Stimulated activated CD4-positive, alpha-beta T cell treated with anti-CD3 and anti-CD28 coated beads, Interleukin-1b, Interleukin-23, amount 100 ng/mL, for 24 hours (primary cell): ENCODE measurements at regions not wholly inside any gene's neighbourhood (a gene's known extent, or its start where the extent isn't known, plus 50 kb on each side); places are given as distances from the start of the nearest gene placed in this dataset.
"Not testable (repeated sequence)": the region's sequence is repeated elsewhere in the genome, so short reads cannot be mapped to it uniquely, and the experiment has no call there.

ENCODE experiments used
- DNase-seq, 4 experiments: peaks; one replicate each; pipeline ENCODE4 v3.0.0-alpha.2; 2020; ENCODE audit warnings: low read depth in 4 of 4, low spot score in 1 of 4

GRCh38 chr6:134676307-134677281 lies 273.3 kb downstream of the ALDH8A1 start:
- no peak for DNase-seq

GRCh38 chr6:134675110-134676054 lies 274.5 kb downstream of the ALDH8A1 start:
- no peak for DNase-seq

- DNase-seq: no peak
Observed at GRCh38 chr6:134674562-134674961, 275.3 kb downstream of the ALDH8A1 start.

- DNase-seq: no peak
Observed at GRCh38 chr6:134669485-134669884, 280.4 kb downstream of the ALDH8A1 start.

GRCh38 chr6:134667111-134667510 lies 282.8 kb downstream of the ALDH8A1 start:
- no peak for DNase-seq

- DNase-seq: no peak
Observed at GRCh38 chr6:134666125-134666524, 283.8 kb downstream of the ALDH8A1 start.

- DNase-seq: no peak
Observed at GRCh38 chr6:134665029-134665723, 284.7 kb downstream of the ALDH8A1 start.

GRCh38 chr6:134663800-134664535 lies 285.9 kb downstream of the ALDH8A1 start:
- DNase-seq: no peak

- DNase-seq: no peak
Observed at GRCh38 chr6:134663356-134663755, 286.5 kb downstream of the ALDH8A1 start.

GRCh38 chr6:134662077-134662700 lies 287.7 kb downstream of the ALDH8A1 start:
- no peak for DNase-seq

- DNase-seq: not testable (repeated sequence)
Observed at GRCh38 chr6:134659885-134660284, 290.0 kb downstream of the ALDH8A1 start.

- no peak for DNase-seq
Observed at GRCh38 chr6:134658596-134658995, 291.3 kb downstream of the ALDH8A1 start.

- no peak for DNase-seq
Observed at GRCh38 chr6:134657751-134658527, 292.0 kb downstream of the ALDH8A1 start.

GRCh38 chr6:134657343-134657742 lies 292.6 kb downstream of the ALDH8A1 start:
- no peak for DNase-seq

GRCh38 chr6:134654751-134655150 lies 295.1 kb downstream of the ALDH8A1 start:
- DNase-seq: no peak

- no peak for DNase-seq
Observed at GRCh38 chr6:134651519-134651918, 298.4 kb downstream of the ALDH8A1 start.

GRCh38 chr6:134647861-134648260 lies 302.0 kb downstream of the ALDH8A1 start:
- DNase-seq: no peak

- DNase-seq: no peak
Observed at GRCh38 chr6:134642819-134643218, 307.1 kb downstream of the ALDH8A1 start.

- DNase-seq: no peak
Observed at GRCh38 chr6:134642279-134642678, 307.6 kb downstream of the ALDH8A1 start.
